H9 (cell line): ENCODE measurements at regions not wholly inside any gene's neighbourhood (a gene's known extent, or its start where the extent isn't known, plus 50 kb on each side); places are given as distances from the start of the nearest gene placed in this dataset.

Source experiments
- DNase-seq: peaks from one replicate; pipeline ENCODE4 v3.0.0-alpha.2; 2017
- H2AFZ ChIP-seq: one replicate; pipeline ENCODE4 v1.6.1; 2013; ENCODE audit warnings: mild to moderate bottlenecking, low read length, control low read depth, moderate library complexity
- H2AK5ac ChIP-seq: 2 replicates; pipeline ENCODE4 v1.6.1; 2013; ENCODE audit warnings: low read length, control low read depth, mixed read lengths; ENCODE audit not compliant: insufficient read length
- H2BK120ac ChIP-seq: one replicate; pipeline ENCODE4 v1.6.1; 2013; ENCODE audit warnings: low read depth, mild to moderate bottlenecking, low read length, control low read depth, inconsistent platforms; ENCODE audit not compliant: poor library complexity, severe bottlenecking
- H2BK12ac ChIP-seq: 2 replicates; pipeline ENCODE4 v1.6.1; 2013; ENCODE audit warnings: low read length, control low read depth, mixed read lengths, low read depth; ENCODE audit not compliant: insufficient read length
- H2BK15ac ChIP-seq: 2 replicates; pipeline ENCODE4 v1.6.1; 2013; ENCODE audit warnings: low read depth, low read length, control low read depth
- H2BK20ac ChIP-seq: one replicate; pipeline ENCODE4 v1.6.1; 2013; ENCODE audit warnings: low read depth, mild to moderate bottlenecking, low read length, control low read depth, inconsistent platforms; ENCODE audit not compliant: poor library complexity, severe bottlenecking
- H2BK5ac ChIP-seq: 2 replicates; pipeline ENCODE4 v1.6.1; 2013; ENCODE audit warnings: low read length, control low read depth, mixed read lengths; ENCODE audit not compliant: insufficient read length
- H3K14ac ChIP-seq: 2 replicates; pipeline ENCODE4 v1.6.1; 2013; ENCODE audit warnings: low read length, control low read depth; ENCODE audit not compliant: insufficient read depth
- H3K18ac ChIP-seq: 2 replicates; pipeline ENCODE4 v1.6.1; 2013; ENCODE audit warnings: low read depth, mild to moderate bottlenecking, mixed read lengths, low read length, control low read depth; ENCODE audit not compliant: insufficient read length
- H3K23ac ChIP-seq: 2 replicates; pipeline ENCODE4 v1.6.1; 2013; ENCODE audit warnings: low read length, control low read depth, mixed read lengths, low read depth; ENCODE audit not compliant: insufficient read length
- H3K23me2 ChIP-seq: 2 replicates; pipeline ENCODE4 v1.6.1; 2013; ENCODE audit warnings: low read depth, mild to moderate bottlenecking, mixed read lengths, low read length, control low read depth; ENCODE audit not compliant: insufficient read length, poor library complexity, severe bottlenecking
- H3K27ac ChIP-seq: 2 replicates; pipeline ENCODE4 v1.5.1; 2013; ENCODE audit warnings: low read length, control low read depth, mixed read lengths, low read depth; ENCODE audit not compliant: insufficient read length
- H3K27me3 ChIP-seq: 2 replicates; pipeline ENCODE4 v1.6.1; 2013; ENCODE audit warnings: low read length, control low read depth, inconsistent platforms; ENCODE audit not compliant: insufficient read depth
- H3K4ac ChIP-seq: 2 replicates; pipeline ENCODE4 v1.6.1; 2013; ENCODE audit warnings: low read depth, mild to moderate bottlenecking, control low read depth, inconsistent platforms, low read length, moderate library complexity
- H3K4me1 ChIP-seq: 2 replicates; pipeline ENCODE4 v1.6.1; 2013; ENCODE audit warnings: low read length, control low read depth, inconsistent platforms; ENCODE audit not compliant: insufficient read depth
- H3K4me2 ChIP-seq: 2 replicates; pipeline ENCODE4 v1.6.1; 2013; ENCODE audit warnings: low read length, control low read depth, mixed read lengths; ENCODE audit not compliant: insufficient read length, insufficient read depth
- H3K56ac ChIP-seq: 2 replicates; pipeline ENCODE4 v1.6.1; 2013; ENCODE audit warnings: low read depth, mild to moderate bottlenecking, mixed read lengths, low read length, control low read depth; ENCODE audit not compliant: insufficient read length
- H3K79me1 ChIP-seq: 2 replicates; pipeline ENCODE4 v1.6.1; 2013; ENCODE audit warnings: low read depth, mild to moderate bottlenecking, moderate library complexity, low read length, control low read depth, inconsistent platforms; ENCODE audit not compliant: insufficient read depth, poor library complexity, severe bottlenecking
- H3K79me2 ChIP-seq: 2 replicates; pipeline ENCODE4 v1.6.1; 2013; ENCODE audit warnings: low read length, control low read depth, inconsistent platforms; ENCODE audit not compliant: insufficient read depth
- H3K9ac ChIP-seq: 2 replicates; pipeline ENCODE4 v1.6.1; 2013; ENCODE audit warnings: low read length, control low read depth, mixed read lengths; ENCODE audit not compliant: insufficient read length; ENCODE audit errors: extremely low read depth
- H3K9me3 ChIP-seq: one replicate; pipeline ENCODE4 v1.6.1; 2013; ENCODE audit warnings: low read depth, low read length, inconsistent platforms; ENCODE audit not compliant: control insufficient read depth
- H3T11ph ChIP-seq: one replicate; pipeline ENCODE4 v1.6.1; 2013; ENCODE audit warnings: mild to moderate bottlenecking, low read length, control low read depth, inconsistent platforms
- H4K20me1 ChIP-seq: one replicate; pipeline ENCODE4 v1.6.1; 2013; ENCODE audit not compliant: control insufficient read depth, insufficient read length, insufficient read depth
- H4K5ac ChIP-seq: 2 replicates; pipeline ENCODE4 v1.6.1; 2013; ENCODE audit warnings: low read depth, mild to moderate bottlenecking, mixed read lengths, low read length, control low read depth; ENCODE audit not compliant: insufficient read length
- H4K8ac ChIP-seq: replicated peaks from 2 replicates; pipeline ENCODE4 v1.6.1; 2013; ENCODE audit warnings: low read length, control low read depth, mixed read lengths, low read depth; ENCODE audit not compliant: insufficient read length
- H4K91ac ChIP-seq: 2 replicates; pipeline ENCODE4 v1.6.1; 2013; ENCODE audit warnings: low read depth, mild to moderate bottlenecking, moderate library complexity, mixed read lengths, low read length, control low read depth; ENCODE audit not compliant: insufficient read length
- H3K27ac Mint-ChIP-seq, 3 experiments: 2 replicates in 2 of 3; 3 replicates in 1 of 3; pipeline ENCODE4 v1.8.0; 2020 to 2021; ENCODE audit warnings: mixed read lengths in 3 of 3, mild to moderate bottlenecking in 1 of 3, moderate library complexity in 1 of 3
- H3K27me3 Mint-ChIP-seq: 2 replicates; pipeline ENCODE4 v1.8.0; 2021; ENCODE audit warnings: low read depth, mild to moderate bottlenecking, moderate library complexity, mixed read lengths
- H3K36me3 Mint-ChIP-seq, 3 experiments: 2 replicates in 2 of 3; 3 replicates in 1 of 3; pipeline ENCODE4 v1.8.0; 2020 to 2021; ENCODE audit warnings: low read depth in 3 of 3, mixed read lengths in 3 of 3; ENCODE audit not compliant: insufficient read depth in 1 of 3
- H3K4me1 Mint-ChIP-seq, 2 experiments: 2 replicates each; pipeline ENCODE4 v1.8.0; 2020; ENCODE audit warnings: mixed read lengths in 2 of 2
- H3K4me3 Mint-ChIP-seq, 2 experiments: 2 replicates in 1 of 2; 3 replicates in 1 of 2; pipeline ENCODE4 v1.8.0; 2020 to 2021; ENCODE audit warnings: mild to moderate bottlenecking in 2 of 2, mixed read lengths in 2 of 2, moderate library complexity in 1 of 2
- H3K9me3 Mint-ChIP-seq, 2 experiments: 2 replicates in 1 of 2; 3 replicates in 1 of 2; pipeline ENCODE4 v1.8.0; 2020; ENCODE audit warnings: mild to moderate bottlenecking in 2 of 2, mixed read lengths in 2 of 2, moderate library complexity in 1 of 2
- WGBS: extraction: QIAGEN DNeasy Blood & Tissue Kit; methylation state at CpG from one replicate; pipeline ENCODE4 v1.1.7; 2013; ENCODE audit warnings: missing lambda C conversion rate, low lambda C conversion rate, mixed read lengths; ENCODE audit not compliant: insufficient read length; ENCODE audit errors: extremely low coverage; 5-methylcytosine and 5-hydroxymethylcytosine counted together
- TF ChIP-seq, protein P1 (sequence below): fragments of 200-600 bp; sonication (generic); conservative IDR thresholded peaks from 3 replicates; pipeline ENCODE4 v1.8.0; 2021; ENCODE audit warnings: antibody characterized with exemption, mild to moderate bottlenecking

DNA sequence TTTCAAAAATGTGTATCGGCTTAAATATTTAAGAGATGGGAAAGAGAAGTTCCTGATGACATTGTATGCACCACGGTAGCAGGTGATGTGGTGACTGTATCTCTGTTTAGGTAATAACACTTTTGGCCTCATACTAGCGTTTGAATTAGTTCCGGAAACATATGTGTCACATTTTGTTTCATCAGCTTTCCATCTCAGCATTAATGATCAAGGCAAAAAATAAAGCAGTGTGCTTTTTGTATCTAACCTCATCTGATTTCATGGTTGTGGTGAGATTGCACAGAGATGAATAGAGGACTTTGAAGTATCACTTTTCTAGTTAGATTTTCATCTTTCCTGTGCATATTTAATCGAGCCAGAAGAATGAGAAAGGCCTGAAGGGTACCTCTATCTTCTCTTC is 206.4 kb upstream of the SPRY1 start:
- Mint-ChIP-seq H3K4me1 (peaks cover 9 to 10% of the 10 kb centered on the region in 2 experiments), H3K4me3 (no peak overlapping the region), H3K36me3 (no peaks in the 10 kb centered on the region), H3K27ac (no peak overlapping the region), H3K27me3 (no peaks in the 10 kb centered on the region), H3K9me3 (no peaks in the 10 kb centered on the region)
- Histone ChIP-seq H2BK5ac (no peak overlapping the region), H3K14ac (no peak overlapping the region), H2BK12ac (no peak overlapping the region), H3K4me1 (0 out of 2 replicates have a peak, but pooled peaks cover 2% of the 10 kb centered on the region), H3K4ac (no peak overlapping the region), H3K9ac (no peak overlapping the region), H4K91ac (no peak overlapping the region), H4K8ac (no peak overlapping the region), H3K23ac (no peak overlapping the region), H2AK5ac (no peak overlapping the region), H3K27me3 (no peaks in the 10 kb centered on the region), H4K20me1 (no peaks in the 10 kb centered on the region), H3K4me2 (no peak overlapping the region), H3K79me2 (no peaks in the 10 kb centered on the region), H3K79me1 (no peaks in the 10 kb centered on the region), H2BK20ac (no peak overlapping the region), H3K9me3 (no peaks in the 10 kb centered on the region), H3K18ac (no peak overlapping the region), H2BK120ac (no peak overlapping the region), H4K5ac (no peak overlapping the region), H3K27ac (no peak overlapping the region), H2BK15ac (no peak overlapping the region), H3K56ac (no peak overlapping the region), H3K23me2 (no peaks in the 10 kb centered on the region), H3T11ph (no peak overlapping the region), H2AFZ (no peak overlapping the region)
- no CpG with 5 or more reads among the region's 5 CpGs for WGBS
- TF ChIP-seq, protein P1, sequence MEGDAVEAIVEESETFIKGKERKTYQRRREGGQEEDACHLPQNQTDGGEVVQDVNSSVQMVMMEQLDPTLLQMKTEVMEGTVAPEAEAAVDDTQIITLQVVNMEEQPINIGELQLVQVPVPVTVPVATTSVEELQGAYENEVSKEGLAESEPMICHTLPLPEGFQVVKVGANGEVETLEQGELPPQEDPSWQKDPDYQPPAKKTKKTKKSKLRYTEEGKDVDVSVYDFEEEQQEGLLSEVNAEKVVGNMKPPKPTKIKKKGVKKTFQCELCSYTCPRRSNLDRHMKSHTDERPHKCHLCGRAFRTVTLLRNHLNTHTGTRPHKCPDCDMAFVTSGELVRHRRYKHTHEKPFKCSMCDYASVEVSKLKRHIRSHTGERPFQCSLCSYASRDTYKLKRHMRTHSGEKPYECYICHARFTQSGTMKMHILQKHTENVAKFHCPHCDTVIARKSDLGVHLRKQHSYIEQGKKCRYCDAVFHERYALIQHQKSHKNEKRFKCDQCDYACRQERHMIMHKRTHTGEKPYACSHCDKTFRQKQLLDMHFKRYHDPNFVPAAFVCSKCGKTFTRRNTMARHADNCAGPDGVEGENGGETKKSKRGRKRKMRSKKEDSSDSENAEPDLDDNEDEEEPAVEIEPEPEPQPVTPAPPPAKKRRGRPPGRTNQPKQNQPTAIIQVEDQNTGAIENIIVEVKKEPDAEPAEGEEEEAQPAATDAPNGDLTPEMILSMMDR: no peak
- no peak for DNase-seq
